ENCODE measurements at regions not wholly inside any gene's neighbourhood (a gene's known extent, or its start where the extent isn't known, plus 50 kb on each side); places are given as distances from the start of the nearest gene placed in this dataset.

- no peak for DNase-seq
Observed at GRCh38 chr9:16092142-16093091, 539.6 kb downstream of the CCDC171 start.

DNA sequence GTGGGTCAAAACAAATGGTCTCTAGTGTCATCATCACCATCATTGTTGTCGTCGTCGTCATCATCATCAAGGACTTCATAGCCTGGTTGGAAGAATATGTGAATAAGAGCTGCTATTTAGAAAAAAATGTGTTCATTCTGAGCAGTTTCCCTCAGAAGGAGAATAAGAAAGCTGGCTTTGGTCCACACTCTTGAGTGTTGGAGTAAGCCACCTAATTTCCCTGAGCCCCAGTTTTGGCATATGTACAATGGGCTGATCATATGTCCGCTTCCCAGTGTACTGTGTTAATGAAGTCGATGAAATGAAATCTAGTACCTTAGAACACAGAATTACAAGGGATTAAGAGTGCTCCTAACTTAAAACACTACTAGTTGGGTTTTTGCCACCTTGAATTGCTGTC, 545.5 kb downstream of the CCDC171 start:
- DNase-seq = no peak

DNA sequence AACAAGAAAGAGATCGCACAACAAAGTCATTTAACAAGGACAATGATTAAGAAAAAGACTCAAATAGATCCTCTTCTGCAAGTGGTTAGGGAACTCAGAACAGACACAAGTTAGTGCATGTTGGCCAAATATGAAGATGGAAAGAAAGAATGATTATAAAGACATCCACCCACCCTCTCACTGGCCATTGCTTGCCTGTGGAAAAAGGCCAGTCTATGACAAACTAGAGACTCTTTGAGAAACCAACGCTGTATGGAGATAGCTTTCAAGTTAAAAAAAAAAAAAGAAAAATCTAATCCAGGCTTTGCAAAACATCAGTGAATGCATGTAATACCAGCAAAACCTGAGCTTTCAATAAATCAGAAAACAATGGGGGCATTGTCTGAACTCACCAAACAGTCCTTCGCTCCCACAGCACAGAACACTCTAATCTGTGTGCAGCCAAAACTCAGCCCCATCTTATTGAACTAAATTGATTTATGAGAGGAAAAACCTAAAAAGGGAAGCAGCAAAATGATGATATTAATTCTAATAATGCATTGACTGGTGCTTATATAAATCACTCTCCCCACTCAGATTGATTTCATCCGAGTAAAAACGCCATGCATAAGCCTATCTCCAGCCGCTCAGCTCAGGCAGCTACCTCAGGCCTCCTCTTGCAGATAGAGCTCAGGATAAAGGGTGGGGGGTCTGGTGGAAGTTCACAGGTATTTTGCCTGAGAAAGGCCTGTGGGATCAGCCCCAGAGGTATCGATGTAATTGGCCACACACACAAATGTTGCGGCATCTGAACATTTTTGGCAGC, 547.1 kb downstream of the CCDC171 start:
- DNase-seq = no peak

DNA sequence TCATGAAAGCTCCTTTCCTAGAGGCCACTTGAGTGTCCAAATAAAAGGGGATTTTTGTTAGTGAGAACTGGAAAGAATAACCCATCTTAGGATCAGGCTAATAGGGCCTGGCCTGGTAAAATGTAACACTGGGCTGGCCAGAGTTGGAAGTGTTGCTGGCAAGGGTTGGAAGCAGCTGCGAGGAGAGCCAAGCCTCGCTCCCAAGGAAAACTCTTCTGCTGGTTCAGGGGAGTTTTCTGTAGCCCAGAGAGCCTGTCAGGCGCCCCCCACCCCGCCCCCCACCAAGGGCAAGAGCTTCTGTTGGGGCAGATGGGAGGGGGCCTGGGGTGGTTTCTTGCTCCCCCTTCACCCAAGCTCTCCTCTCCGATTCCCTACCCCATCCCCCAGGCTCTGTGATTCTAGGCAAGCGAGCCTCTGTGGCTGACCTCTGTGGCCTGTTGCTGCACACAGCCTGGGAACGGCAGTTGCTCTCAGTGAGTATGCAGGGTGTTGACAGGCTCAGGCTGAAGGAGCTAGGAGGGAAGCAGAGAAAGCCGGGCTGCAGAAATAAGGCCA, 547.8 kb downstream of the CCDC171 start:
- DNase-seq = peak; percentile 75 to 78

- no peak for DNase-seq
Observed at GRCh38 chr9:16102154-16102553, 549.3 kb downstream of the CCDC171 start.

DNA sequence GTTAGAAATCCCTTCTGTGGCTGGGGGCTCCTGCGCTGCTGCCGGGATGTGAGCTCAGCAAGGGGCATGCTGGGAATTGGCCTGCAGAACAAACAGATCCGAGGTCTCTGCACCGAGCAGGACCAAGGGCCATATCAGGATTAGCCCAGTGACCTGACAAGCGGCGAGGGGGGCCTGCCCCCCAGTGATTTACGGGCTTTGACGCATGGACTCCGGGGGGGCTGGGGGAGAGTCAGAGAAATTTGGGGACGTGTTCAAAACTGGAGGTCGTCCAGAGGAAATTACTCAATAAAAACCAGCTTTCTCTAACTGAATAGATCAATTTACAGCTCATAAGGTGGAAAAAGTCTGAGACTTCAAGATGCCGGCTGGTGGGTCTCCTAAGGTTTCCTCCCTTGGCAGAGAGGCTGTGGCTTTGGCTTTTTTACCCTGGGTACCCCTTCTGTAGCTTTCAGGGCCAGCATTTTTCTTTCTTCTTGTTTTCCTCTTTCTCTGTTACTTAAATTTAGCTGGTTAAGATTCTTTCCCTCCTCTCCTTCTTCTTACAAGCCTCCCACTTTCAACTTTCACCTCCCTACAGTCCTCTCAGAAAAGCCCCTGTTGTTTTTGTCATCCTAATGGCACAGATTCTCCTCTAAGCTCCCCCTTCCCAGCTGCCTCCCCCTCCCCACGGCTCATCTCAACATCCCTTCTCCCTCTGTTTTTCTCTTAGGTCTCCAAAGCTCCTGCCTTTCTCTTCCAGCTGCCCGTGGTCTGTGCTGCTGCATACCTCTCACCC, 551.0 kb downstream of the CCDC171 start:
- DNase-seq = peak; percentile 81 to 84

DNA sequence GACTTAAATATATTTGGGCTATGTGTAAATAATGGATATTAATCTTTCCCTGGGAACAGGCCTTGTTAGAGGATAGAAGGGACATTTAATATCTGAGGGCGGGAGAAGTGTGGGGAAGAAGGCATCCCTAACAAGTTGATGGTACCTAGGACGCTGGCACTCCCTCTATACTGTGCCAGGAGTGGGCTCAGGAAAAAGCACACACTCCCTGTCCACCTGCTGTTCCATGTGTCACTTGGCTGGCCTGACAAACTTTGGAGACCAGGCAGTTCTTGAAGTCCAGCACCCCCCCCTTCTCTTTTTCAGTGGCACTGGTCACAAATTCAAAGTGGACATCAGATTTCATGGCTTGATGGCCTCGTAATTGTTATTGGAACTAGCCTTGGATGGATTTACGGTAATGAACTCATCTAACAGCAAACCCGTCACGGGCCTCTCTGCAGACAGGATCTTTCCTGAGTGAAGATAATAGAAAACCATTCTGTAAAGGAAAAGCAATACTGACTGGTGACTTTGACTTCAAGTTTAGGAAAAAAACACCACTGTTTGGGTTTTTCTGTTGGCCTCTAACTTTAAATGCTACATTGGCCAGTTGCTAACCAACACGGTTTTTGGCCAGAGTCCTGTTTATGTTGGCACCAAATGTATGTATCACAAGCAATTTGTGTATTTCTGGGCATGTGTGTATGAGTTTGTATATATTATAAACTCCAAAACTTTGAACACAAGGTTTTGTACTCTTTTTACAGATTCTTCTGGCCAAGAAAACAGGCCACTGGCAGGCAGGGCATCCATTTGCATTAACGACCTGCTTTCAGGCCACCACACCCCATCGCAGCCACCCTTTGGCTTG, 552.6 kb downstream of the CCDC171 start:
- DNase-seq = peak; percentile 81 to 83

DNA sequence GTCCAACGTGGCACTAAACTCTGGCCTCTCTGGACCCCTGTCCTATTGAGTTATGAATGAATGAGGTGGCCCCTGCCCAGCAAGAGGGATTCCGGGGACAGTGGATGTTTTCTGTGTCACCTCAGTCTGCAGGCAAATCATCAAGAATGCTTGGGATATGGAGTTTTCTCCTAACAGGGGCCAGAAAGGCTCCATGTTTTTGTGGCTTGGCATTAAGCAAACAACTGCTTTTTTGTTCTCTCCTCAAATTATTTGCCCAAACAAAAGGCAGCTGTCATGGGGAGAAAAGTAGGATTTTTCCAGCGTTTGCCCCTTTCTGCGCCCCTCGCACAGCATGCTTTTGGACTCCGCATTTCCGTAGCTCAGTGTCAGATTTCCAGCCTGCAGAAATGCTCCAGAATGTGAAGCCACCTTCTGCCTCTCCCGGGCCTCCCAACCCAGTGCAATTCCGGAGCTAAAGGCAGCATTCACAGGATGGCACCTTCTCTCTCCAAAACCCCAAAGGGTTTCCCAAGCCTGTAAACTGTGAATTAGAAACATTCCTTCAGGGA, 553.3 kb downstream of the CCDC171 start:
- DNase-seq = peak; percentile 51 to 70

GRCh38 chr9:16112116-16112515, 559.3 kb downstream of the CCDC171 start:
- no peak for DNase-seq

DNA sequence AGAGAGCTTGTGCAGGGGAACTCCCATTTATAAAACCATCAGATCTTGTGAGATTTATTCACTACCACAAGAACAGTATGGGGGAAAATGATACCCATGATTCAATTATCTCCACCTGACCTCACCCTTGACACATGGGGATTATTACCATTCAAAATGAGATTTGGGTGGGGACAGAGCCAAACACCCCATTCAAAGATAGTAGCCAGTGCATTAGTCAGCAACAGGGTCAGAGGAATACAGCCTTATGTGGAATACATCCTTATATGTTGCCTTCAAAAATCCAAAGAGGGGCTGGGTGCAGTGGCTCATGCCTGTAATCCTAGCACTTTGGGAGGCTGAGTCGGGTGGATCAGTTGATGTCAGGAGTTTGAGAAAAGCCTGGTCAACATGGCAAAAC, 563.2 kb downstream of the CCDC171 start:
- DNase-seq = no peak

GRCh38 chr9:16118043-16118442, 565.2 kb downstream of the CCDC171 start:
- no peak for DNase-seq

DNA sequence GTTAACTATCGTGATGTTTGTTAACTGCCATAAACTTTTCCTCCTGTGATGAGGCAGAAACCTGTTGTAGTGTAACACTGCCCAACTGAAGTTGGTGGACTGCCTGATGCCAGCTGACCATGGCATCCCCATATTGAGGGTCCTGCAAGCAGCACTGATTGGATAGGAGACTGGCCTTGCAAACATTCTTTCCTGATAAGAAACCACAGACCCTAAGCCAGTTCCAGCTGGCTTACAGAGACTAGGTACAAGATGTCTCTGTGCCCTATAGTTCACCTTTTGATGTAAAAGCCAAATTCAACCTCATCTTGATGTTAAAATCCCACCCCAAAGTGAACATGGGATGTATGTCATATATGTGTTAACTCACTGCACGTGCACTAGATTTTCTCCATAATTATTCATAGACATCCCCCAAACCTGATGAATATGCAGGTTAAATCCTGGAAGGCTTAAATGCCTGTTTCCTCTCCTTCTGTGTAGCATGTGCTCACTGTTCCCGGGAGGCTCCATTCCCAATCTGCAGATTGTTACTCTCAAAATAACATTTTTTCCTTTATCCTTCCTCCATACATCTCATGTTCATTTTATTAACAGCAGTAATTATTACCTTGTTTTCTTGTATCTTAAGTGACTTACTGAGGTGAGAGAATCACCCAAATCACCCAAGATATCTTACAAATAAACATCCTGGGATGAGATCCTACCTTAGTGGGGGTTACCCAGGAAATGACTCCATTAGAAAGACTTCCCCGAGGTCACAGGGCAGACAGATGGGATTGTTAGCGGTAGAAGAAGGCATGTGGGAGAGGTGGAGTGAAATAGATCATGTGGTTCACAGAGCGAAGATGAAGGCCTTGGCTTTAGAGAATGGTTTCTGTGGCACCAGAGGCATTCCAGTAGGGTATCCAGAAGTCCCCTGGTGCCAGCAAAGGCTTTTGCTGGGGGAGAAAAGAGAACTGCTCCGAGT, 566.7 kb downstream of the CCDC171 start:
- DNase-seq = no peak

DNA sequence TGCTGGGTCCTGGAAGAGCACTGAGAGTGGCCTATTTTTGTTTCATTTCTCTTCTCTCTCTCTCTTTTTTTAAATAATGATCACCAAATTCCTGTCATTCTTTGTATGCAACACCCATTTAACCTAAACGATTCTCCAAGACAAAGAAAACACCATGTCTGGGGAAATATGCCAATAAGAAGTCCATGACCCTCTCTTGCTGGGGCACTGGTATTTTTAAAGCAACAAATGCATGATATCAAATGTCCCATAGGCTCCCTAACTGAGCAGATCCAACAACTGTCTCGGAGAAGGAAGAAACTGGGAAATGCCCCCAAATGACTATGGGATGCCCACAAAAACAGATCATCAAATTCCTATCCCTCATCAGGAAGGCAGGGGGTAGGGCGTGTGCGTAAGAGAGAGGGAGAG, 567.4 kb downstream of the CCDC171 start:
- DNase-seq = no peak

DNA sequence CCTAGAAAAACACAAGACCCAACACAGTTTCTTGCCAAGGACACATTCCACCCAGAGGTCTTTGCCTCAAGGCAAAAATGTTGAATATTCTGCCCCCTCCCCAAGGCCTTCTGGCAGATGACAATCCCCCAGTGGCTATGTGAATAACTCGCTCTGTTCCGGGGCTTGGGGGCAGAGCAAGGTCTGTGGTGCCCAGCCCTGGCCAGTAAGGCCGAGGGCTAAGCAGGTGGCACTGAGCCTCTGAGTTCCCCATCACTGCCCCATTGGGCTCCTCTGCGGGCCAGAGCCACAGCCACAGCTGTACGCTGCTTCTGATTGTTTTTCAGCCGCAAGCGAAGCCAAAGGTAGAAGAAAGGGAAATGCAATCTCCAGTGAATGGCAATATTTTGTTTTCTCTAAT, 567.9 kb downstream of the CCDC171 start:
- no peak for DNase-seq

DNA sequence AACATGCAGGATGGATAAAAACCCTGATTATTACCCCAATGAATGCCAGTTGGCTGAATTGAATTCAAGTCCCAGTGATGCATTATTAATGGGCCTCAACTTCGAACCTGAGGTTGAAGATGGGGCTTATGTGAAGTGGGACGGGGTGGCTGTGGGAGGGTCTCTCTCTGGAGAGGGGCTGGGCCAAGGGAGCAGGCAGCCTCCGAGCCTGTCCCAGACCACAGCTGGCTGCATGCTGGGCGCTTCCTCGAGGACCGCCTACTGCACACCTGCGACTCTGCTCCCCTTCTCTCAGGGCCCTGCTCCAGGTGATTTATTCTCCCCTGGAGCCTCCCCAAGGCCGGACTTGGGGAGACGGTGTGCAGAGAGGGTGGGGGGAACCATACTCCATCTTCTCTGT, 568.3 kb downstream of the CCDC171 start:
- no peak for DNase-seq

- no peak for DNase-seq
Observed at GRCh38 chr9:16121601-16122286, 568.9 kb downstream of the CCDC171 start.

DNA sequence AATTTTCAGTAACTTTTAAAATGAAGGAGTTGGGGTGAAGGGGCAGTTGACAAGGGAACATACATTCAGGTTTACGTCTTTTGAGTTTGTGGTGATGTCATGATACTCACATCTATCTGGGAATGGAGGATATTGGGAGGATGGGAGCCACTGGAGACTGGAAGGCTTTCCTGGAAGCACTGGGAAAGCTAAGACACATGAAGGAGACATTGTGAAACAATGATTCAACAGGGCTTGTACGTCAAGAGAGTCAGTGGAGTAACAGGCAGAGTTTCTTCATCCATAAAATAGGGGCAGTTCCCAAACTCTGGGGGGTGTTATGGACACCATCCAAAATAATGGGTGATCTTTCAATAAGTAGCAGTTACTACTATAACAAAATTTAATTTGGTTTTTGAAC, 572.8 kb downstream of the CCDC171 start:
- DNase-seq = no peak

- no peak for DNase-seq
Observed at GRCh38 chr9:16126042-16126441, 573.2 kb downstream of the CCDC171 start.

- DNase-seq = no peak
Observed at GRCh38 chr9:16128003-16128402, 575.2 kb downstream of the CCDC171 start.

Measured in right lung (tissue), 2 donors.